SK-N-SH treated with all-trans-retinoic acid at 6 μM for 48 hours (cell line): ENCODE measurements at regions not wholly inside any gene's neighbourhood (a gene's known extent, or its start where the extent isn't known, plus 50 kb on each side); places are given as distances from the start of the nearest gene placed in this dataset.

ENCODE experiments used
- ATAC-seq: fragments of 200-7000 bp; cut with Tn5 transposase; 3 replicates; pipeline ENCODE4 v1.9.1; 2020; ENCODE audit warnings: mild to moderate bottlenecking, moderate library complexity
- CSRNP3 ChIP-seq: fragments of 250-450 bp; sonication (Bioruptor Pico); IDR thresholded peaks from 2 replicates; pipeline ENCODE4 v1.5.1; 2021; ENCODE audit warnings: mild to moderate bottlenecking, moderate library complexity
- ESRRG ChIP-seq: fragments of 250-450 bp; sonication (Bioruptor Pico); IDR thresholded peaks from 2 replicates; pipeline ENCODE4 v1.6.1; 2021; ENCODE audit warnings: mild to moderate bottlenecking
- ISL1 ChIP-seq: fragments of 250-450 bp; sonication (Bioruptor Pico); IDR thresholded peaks from 2 replicates; pipeline ENCODE4 v2.1.2; 2022; ENCODE audit warnings: mild to moderate bottlenecking, moderate library complexity
- OSR1 ChIP-seq: fragments of 250-450 bp; sonication (Bioruptor Pico); IDR thresholded peaks from 2 replicates; pipeline ENCODE4 v1.8.0; 2022; ENCODE audit warnings: moderate library complexity, mild to moderate bottlenecking, inconsistent platforms
- PATZ1 ChIP-seq: fragments of 250-450 bp; sonication (Bioruptor Pico); IDR thresholded peaks from 2 replicates; pipeline ENCODE4 v1.8.0; 2020; ENCODE audit warnings: mild to moderate bottlenecking, moderate library complexity, borderline replicate concordance
- POU6F1 ChIP-seq: fragments of 250-450 bp; sonication (Bioruptor Pico); IDR thresholded peaks from 2 replicates; pipeline ENCODE4 v1.8.0; 2021; ENCODE audit warnings: low read depth, mild to moderate bottlenecking, moderate library complexity, borderline replicate concordance
- PPARA ChIP-seq: fragments of 250-450 bp; sonication (Bioruptor Pico); IDR thresholded peaks from 2 replicates; pipeline ENCODE4 v1.5.0; 2020; ENCODE audit warnings: mild to moderate bottlenecking, borderline replicate concordance
- RARB ChIP-seq: fragments of 250-450 bp; sonication (Bioruptor Pico); IDR thresholded peaks from 2 replicates; pipeline ENCODE4 v1.8.0; 2021; ENCODE audit warnings: mild to moderate bottlenecking, moderate library complexity
- TCF4 ChIP-seq: fragments of 250-450 bp; sonication (Bioruptor Pico); IDR thresholded peaks from 2 replicates; pipeline ENCODE4 v1.8.0; 2021; ENCODE audit warnings: mild to moderate bottlenecking, moderate library complexity, borderline replicate concordance
- TOX ChIP-seq: fragments of 250-450 bp; sonication (Bioruptor Pico); IDR thresholded peaks from 2 replicates; pipeline ENCODE4 v1.8.0; 2021; ENCODE audit warnings: mild to moderate bottlenecking, moderate library complexity, borderline replicate concordance
- TSHZ2 ChIP-seq: fragments of 250-450 bp; sonication (Bioruptor Pico); IDR thresholded peaks from 2 replicates; pipeline ENCODE4 v1.5.0; 2020; ENCODE audit warnings: mild to moderate bottlenecking, moderate library complexity
- ZC3H10 ChIP-seq: fragments of 250-450 bp; sonication (Bioruptor Pico); IDR thresholded peaks from 2 replicates; pipeline ENCODE4 v1.5.1; 2021; ENCODE audit warnings: mild to moderate bottlenecking, moderate library complexity
- ZNF565 ChIP-seq: fragments of 450-650 bp; formaldehyde crosslinking; conservative IDR thresholded peaks from 2 replicates; pipeline ENCODE4 v1.5.0; 2020; ENCODE audit warnings: low read depth, mild to moderate bottlenecking, moderate library complexity
- ZNF70 ChIP-seq: fragments of 450-650 bp; formaldehyde crosslinking; IDR thresholded peaks from 2 replicates; pipeline ENCODE4 v1.5.0; 2020; ENCODE audit warnings: mild to moderate bottlenecking, moderate library complexity

- TF ChIP-seq TSHZ2 (CRISPR knock-in tag), result no peak
- no peak for TF ChIP-seq TCF4 (CRISPR knock-in tag)
- no peak for TF ChIP-seq ESRRG (CRISPR knock-in tag)
- TF ChIP-seq TOX (CRISPR knock-in tag), result no peak
- no peak for TF ChIP-seq OSR1 (CRISPR knock-in tag)
- no peak for TF ChIP-seq ZNF70 (CRISPR knock-in tag)
- TF ChIP-seq CSRNP3 (CRISPR knock-in tag), result no peak
- TF ChIP-seq PATZ1 (CRISPR knock-in tag), result no peak
- no peak for TF ChIP-seq ZC3H10 (CRISPR knock-in tag)
- no peak for TF ChIP-seq POU6F1 (CRISPR knock-in tag)
- TF ChIP-seq RARB (CRISPR knock-in tag), result no peak
Measured at GRCh38 chr21:26784974-26785373, 60.2 kb downstream of the ADAMTS1 start.

GRCh38 chr21:26783466-26784195 is 61.6 kb downstream of the ADAMTS1 start:
- ATAC-seq, result peak; percentile 57
- TF ChIP-seq TSHZ2 (CRISPR knock-in tag) (no peak), PATZ1 (CRISPR knock-in tag) (no peak), ZNF565 (CRISPR knock-in tag) (no peak), CSRNP3 (CRISPR knock-in tag) (no peak), ISL1 (CRISPR knock-in tag) (no peak), PPARA (CRISPR knock-in tag) (no peak), ZC3H10 (CRISPR knock-in tag) (no peak)

More at GRCh38 chr21:26784974-26785373, 60.2 kb downstream of the ADAMTS1 start:
- ATAC-seq, result no peak
